ENCODE measurements at regions not wholly inside any gene's neighbourhood (a gene's known extent, or its start where the extent isn't known, plus 50 kb on each side); places are given as distances from the start of the nearest gene placed in this dataset.

- Histone ChIP-seq H3K79me2 (ENCODE audit: insufficient read depth, low read length) (no peaks in the 10 kb centered on the region), H4K20me1 (ENCODE audit: insufficient read depth, low read length) (no peaks in the 10 kb centered on the region), H2AFZ (ENCODE audit: low read depth, low read length) (no peak overlapping the region), H3K9ac (ENCODE audit: low read length) (no peak overlapping the region), H3K4me1 (ENCODE audit: insufficient read depth, low read length) (no peaks in the 10 kb centered on the region), H3K9me3 (ENCODE audit: insufficient read depth, low read depth, low read length) (peaks cover 3% of the 10 kb centered on the region), H3K27ac (ENCODE audit: low read depth, low read length) (no peak overlapping the region), H3K4me3 (ENCODE audit: insufficient read depth, low read depth, low read length) (no peak overlapping the region), H3K27me3 (ENCODE audit: insufficient read depth, low read length) (no peaks in the 10 kb centered on the region), H3K4me2 (ENCODE audit: low read length) (no peak overlapping the region), H3K36me3 (ENCODE audit: insufficient read depth, low read length) (no peaks in the 10 kb centered on the region)
- FAIRE-seq (no peak), DNase-seq (ENCODE audit: low read depth) (no peak)
- no peak for TF ChIP-seq EZH2 (IDR thresholded peaks at IDR 0.05; ENCODE audit: insufficient read depth, low read length)
- no peaks in the 10 kb centered on the region for H3K27me3 Mint-ChIP-seq (ENCODE audit: low read depth, unreplicated experiment)
- H3K27ac Mint-ChIP-seq (ENCODE audit: unreplicated experiment) = no peak overlapping the region
- H3K4me1 Mint-ChIP-seq (ENCODE audit: low read depth, unreplicated experiment) = no peaks in the 10 kb centered on the region
- no peak overlapping the region for H3K4me3 Mint-ChIP-seq (ENCODE audit: unreplicated experiment)
- no peaks in the 10 kb centered on the region for H3K36me3 Mint-ChIP-seq (ENCODE audit: low read depth, unreplicated experiment)
- peaks cover 7% of the 10 kb centered on the region for H3K9me3 Mint-ChIP-seq (ENCODE audit: unreplicated experiment)
These were observed 77.5 kb upstream of the CD163 start for GRCh38 chr12:7581046-7581445.

GRCh38 chr12:7571257-7571656 is 67.7 kb upstream of the CD163 start:
- FAIRE-seq = peak; percentile 49
- H3K4me3 Mint-ChIP-seq (ENCODE audit: unreplicated experiment) = no peak overlapping the region
- no peaks in the 10 kb centered on the region for H3K9me3 ChIP-seq (ENCODE audit: insufficient read depth, low read depth, low read length)
- H3K4me3 ChIP-seq (ENCODE audit: insufficient read depth, low read depth, low read length) = no peak overlapping the region
- no peak overlapping the region for H3K27ac Mint-ChIP-seq (ENCODE audit: unreplicated experiment)
- H3K36me3 ChIP-seq (ENCODE audit: insufficient read depth, low read length) = no peaks in the 10 kb centered on the region
- H3K27me3 ChIP-seq (ENCODE audit: insufficient read depth, low read length) = no peaks in the 10 kb centered on the region
- no peaks in the 10 kb centered on the region for H3K36me3 Mint-ChIP-seq (ENCODE audit: low read depth, unreplicated experiment)
- no peak overlapping the region for H3K9ac ChIP-seq (ENCODE audit: low read length)
- no peaks in the 10 kb centered on the region for H3K4me1 ChIP-seq (ENCODE audit: insufficient read depth, low read length)
- no peak for DNase-seq (ENCODE audit: low read depth)
- H3K4me2 ChIP-seq (ENCODE audit: low read length) = no peak overlapping the region
- no peaks in the 10 kb centered on the region for H3K9me3 Mint-ChIP-seq (ENCODE audit: unreplicated experiment)
- TF ChIP-seq CTCF (IDR thresholded peaks at IDR 0.05; ENCODE audit: insufficient read depth, low read depth, low read length) (no peak), EZH2 (IDR thresholded peaks at IDR 0.05; ENCODE audit: insufficient read depth, low read length) (no peak)
- H3K79me2 ChIP-seq (ENCODE audit: insufficient read depth, low read length) = no peaks in the 10 kb centered on the region
- H4K20me1 ChIP-seq (ENCODE audit: insufficient read depth, low read length) = no peaks in the 10 kb centered on the region
- no peak overlapping the region for H2AFZ ChIP-seq (ENCODE audit: low read depth, low read length)
- H3K27ac ChIP-seq (ENCODE audit: low read depth, low read length) = no peak overlapping the region
- H3K4me1 Mint-ChIP-seq (ENCODE audit: low read depth, unreplicated experiment) = no peaks in the 10 kb centered on the region
- H3K27me3 Mint-ChIP-seq (ENCODE audit: low read depth, unreplicated experiment) = no peaks in the 10 kb centered on the region

GRCh38 chr12:7557227-7557626 is 53.6 kb upstream of the CD163 start:
- Histone ChIP-seq H3K36me3 (ENCODE audit: insufficient read depth, low read length) (no peaks in the 10 kb centered on the region), H3K79me2 (ENCODE audit: insufficient read depth, low read length) (no peaks in the 10 kb centered on the region), H3K4me2 (ENCODE audit: low read length) (no peak overlapping the region), H3K4me1 (ENCODE audit: insufficient read depth, low read length) (no peaks in the 10 kb centered on the region), H3K27ac (ENCODE audit: low read depth, low read length) (no peak overlapping the region), H3K27me3 (ENCODE audit: insufficient read depth, low read length) (no peaks in the 10 kb centered on the region), H3K9me3 (ENCODE audit: insufficient read depth, low read depth, low read length) (no peaks in the 10 kb centered on the region), H3K9ac (ENCODE audit: low read length) (no peak overlapping the region), H4K20me1 (ENCODE audit: insufficient read depth, low read length) (no peaks in the 10 kb centered on the region), H3K4me3 (ENCODE audit: insufficient read depth, low read depth, low read length) (no peak overlapping the region), H2AFZ (ENCODE audit: low read depth, low read length) (no peak overlapping the region)
- FAIRE-seq (no peak), DNase-seq (ENCODE audit: low read depth) (no peak)
- Mint-ChIP-seq H3K27ac (ENCODE audit: unreplicated experiment) (no peak overlapping the region), H3K9me3 (ENCODE audit: unreplicated experiment) (no peaks in the 10 kb centered on the region), H3K4me3 (ENCODE audit: unreplicated experiment) (no peak overlapping the region), H3K27me3 (ENCODE audit: low read depth, unreplicated experiment) (no peaks in the 10 kb centered on the region), H3K4me1 (ENCODE audit: low read depth, unreplicated experiment) (peaks cover 5% of the 10 kb centered on the region), H3K36me3 (ENCODE audit: low read depth, unreplicated experiment) (peaks cover 2% of the 10 kb centered on the region)
- no peak for TF ChIP-seq EZH2 (IDR thresholded peaks at IDR 0.05; ENCODE audit: insufficient read depth, low read length)
- TF ChIP-seq CTCF (IDR thresholded peaks at IDR 0.05; ENCODE audit: insufficient read depth, low read depth, low read length) = no peak
